Esophagus squamous epithelium (tissue), 4 donors: ENCODE measurements at regions not wholly inside any gene's neighbourhood (a gene's known extent, or its start where the extent isn't known, plus 50 kb on each side); places are given as distances from the start of the nearest gene placed in this dataset.

Source experiments
- POLR2A ChIP-seq, 4 donors: fragments of 450-650 bp; IDR thresholded peaks; one replicate each; pipeline ENCODE4 v1.6.1; 2017; ENCODE audit warnings: antibody characterized with exemption in 4 of 4, mild to moderate bottlenecking in 4 of 4, moderate library complexity in 3 of 4
- TF ChIP-seq, protein P1 (sequence below), 6 experiments: fragments of 450-650 bp in 4 of 6; fragments of 200-600 bp in 2 of 6; sonication (generic) in 2 of 6; IDR thresholded peaks; one replicate each; pipeline ENCODE4 v1.5.1; 2016 to 2019; ENCODE audit warnings: antibody characterized with exemption in 6 of 6, mild to moderate bottlenecking in 4 of 6, moderate library complexity in 4 of 6

DNA sequence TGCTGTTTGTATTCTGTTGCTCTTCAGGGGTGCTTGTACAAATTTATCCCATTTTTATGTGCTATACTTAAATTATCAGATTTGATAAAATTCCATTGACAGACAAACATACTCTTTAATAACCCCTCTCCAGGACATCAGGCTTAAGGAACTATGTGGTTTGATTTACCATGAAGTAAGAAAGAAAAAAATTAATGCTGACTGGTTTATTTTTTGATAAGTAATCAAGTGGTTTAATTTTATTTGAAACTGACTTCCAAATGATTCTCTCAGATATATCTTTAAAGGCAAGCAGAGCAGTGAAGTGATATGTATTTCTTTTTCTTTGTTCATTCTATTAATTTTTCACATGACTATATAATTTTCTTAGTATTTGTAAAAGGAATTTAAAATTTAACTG lies 1168.1 kb downstream of the OLFM4 start:
- no peak for TF ChIP-seq POLR2A (IDR thresholded peaks at IDR 0.05)
- TF ChIP-seq, protein P1, sequence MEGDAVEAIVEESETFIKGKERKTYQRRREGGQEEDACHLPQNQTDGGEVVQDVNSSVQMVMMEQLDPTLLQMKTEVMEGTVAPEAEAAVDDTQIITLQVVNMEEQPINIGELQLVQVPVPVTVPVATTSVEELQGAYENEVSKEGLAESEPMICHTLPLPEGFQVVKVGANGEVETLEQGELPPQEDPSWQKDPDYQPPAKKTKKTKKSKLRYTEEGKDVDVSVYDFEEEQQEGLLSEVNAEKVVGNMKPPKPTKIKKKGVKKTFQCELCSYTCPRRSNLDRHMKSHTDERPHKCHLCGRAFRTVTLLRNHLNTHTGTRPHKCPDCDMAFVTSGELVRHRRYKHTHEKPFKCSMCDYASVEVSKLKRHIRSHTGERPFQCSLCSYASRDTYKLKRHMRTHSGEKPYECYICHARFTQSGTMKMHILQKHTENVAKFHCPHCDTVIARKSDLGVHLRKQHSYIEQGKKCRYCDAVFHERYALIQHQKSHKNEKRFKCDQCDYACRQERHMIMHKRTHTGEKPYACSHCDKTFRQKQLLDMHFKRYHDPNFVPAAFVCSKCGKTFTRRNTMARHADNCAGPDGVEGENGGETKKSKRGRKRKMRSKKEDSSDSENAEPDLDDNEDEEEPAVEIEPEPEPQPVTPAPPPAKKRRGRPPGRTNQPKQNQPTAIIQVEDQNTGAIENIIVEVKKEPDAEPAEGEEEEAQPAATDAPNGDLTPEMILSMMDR (IDR thresholded peaks at IDR 0.05) = no peak
